Thoracic aorta (tissue), 2 donors: ENCODE measurements at regions not wholly inside any gene's neighbourhood (a gene's known extent, or its start where the extent isn't known, plus 50 kb on each side); places are given as distances from the start of the nearest gene placed in this dataset.
A peak's percentile ranks its signal among the peaks of the same experiment; 100 is the strongest.

ENCODE experiments used
- ATAC-seq: fragments of 150-250 bp; one replicate; pipeline ENCODE4 v1.8.0; 2017; ENCODE audit warnings: low read depth; ENCODE audit not compliant: insufficient number of reproducible peaks, low FRiP score
- DNase-seq: peaks from one replicate; pipeline ENCODE4 v3.0.0-alpha.2; 2020; ENCODE audit warnings: low spot score
- H3K27ac ChIP-seq, 2 donors: fragments of 200-600 bp; sonication (generic); 1 replicate in 1 of 2; 2 replicates in 1 of 2; pipeline ENCODE4 v1.5.1; 2016; ENCODE audit warnings: mild to moderate bottlenecking in 2 of 2, moderate library complexity in 2 of 2
- H3K27me3 ChIP-seq: fragments of 200-600 bp; sonication (generic); replicated peaks from 2 replicates; pipeline ENCODE4 v1.6.0; 2016; ENCODE audit warnings: mild to moderate bottlenecking; ENCODE audit not compliant: insufficient read depth
- H3K36me3 ChIP-seq: fragments of 200-600 bp; sonication (generic); one replicate; pipeline ENCODE4 v1.5.1; 2016
- H3K4me1 ChIP-seq, 2 donors: fragments of 200-600 bp; sonication (generic); 1 replicate in 1 of 2; 2 replicates in 1 of 2; pipeline versions ENCODE4 v1.5.1 to v1.6.0; 2016; ENCODE audit warnings: low read depth in 2 of 2, mild to moderate bottlenecking in 1 of 2; ENCODE audit not compliant: control insufficient read depth in 1 of 2
- H3K4me3 ChIP-seq: fragments of 200-600 bp; sonication (generic); 2 replicates; pipeline ENCODE4 v1.5.1; 2016; ENCODE audit warnings: mild to moderate bottlenecking
- H3K9me3 ChIP-seq: fragments of 200-600 bp; sonication (generic); 2 replicates; pipeline ENCODE4 v1.5.1; 2016
- TF ChIP-seq, protein P1 (sequence below): fragments of 200-600 bp; sonication (generic); IDR thresholded peaks from one replicate; pipeline ENCODE4 v1.5.1; 2019; ENCODE audit warnings: antibody characterized with exemption

- ATAC-seq (no peak), DNase-seq (no peak)
- Histone ChIP-seq H3K4me3 (no peak overlapping the region), H3K9me3 (no peaks in the 10 kb centered on the region), H3K27me3 (no peaks in the 10 kb centered on the region), H3K27ac (no peak overlapping the region), H3K36me3 (no peaks in the 10 kb centered on the region), H3K4me1 (peaks cover 42 to 68% of the 10 kb centered on the region in 2 donors)
- TF ChIP-seq, protein P1, sequence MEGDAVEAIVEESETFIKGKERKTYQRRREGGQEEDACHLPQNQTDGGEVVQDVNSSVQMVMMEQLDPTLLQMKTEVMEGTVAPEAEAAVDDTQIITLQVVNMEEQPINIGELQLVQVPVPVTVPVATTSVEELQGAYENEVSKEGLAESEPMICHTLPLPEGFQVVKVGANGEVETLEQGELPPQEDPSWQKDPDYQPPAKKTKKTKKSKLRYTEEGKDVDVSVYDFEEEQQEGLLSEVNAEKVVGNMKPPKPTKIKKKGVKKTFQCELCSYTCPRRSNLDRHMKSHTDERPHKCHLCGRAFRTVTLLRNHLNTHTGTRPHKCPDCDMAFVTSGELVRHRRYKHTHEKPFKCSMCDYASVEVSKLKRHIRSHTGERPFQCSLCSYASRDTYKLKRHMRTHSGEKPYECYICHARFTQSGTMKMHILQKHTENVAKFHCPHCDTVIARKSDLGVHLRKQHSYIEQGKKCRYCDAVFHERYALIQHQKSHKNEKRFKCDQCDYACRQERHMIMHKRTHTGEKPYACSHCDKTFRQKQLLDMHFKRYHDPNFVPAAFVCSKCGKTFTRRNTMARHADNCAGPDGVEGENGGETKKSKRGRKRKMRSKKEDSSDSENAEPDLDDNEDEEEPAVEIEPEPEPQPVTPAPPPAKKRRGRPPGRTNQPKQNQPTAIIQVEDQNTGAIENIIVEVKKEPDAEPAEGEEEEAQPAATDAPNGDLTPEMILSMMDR = no peak
Measured at GRCh38 chr17:77421630-77421972, 280.8 kb downstream of the SEC14L1 start.

DNA sequence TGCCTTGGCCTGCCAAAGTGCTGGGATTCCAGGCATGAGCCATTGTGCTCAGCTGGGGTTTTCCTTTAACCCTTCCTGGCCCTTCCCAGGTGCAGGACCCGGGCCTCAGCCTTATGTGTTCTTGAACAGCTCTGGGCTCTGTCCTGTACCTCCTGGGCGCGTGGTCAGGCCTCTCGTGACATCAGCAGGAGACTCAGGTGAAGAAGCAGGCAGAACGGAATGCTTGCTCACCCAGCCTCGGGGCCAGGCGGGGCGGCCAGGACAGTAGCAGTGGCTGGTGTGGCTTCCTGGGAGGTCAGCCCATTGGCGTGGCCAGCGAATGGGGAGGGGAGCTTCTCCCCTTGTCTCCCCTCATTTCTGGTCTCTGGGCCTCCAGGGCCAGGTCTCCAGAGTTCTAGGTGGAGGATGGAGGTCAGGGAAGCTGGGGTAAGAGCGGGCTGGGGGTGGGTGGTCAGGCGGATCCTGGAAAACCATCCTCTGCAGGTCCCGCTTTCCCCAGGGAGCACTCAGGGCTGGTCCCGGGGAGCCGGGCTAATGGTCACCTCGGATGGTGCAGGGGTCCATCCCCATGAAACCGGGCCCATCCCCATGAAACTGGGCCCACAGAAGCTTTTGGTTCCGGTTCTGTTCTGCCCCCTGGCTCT lies 281.5 kb downstream of the SEC14L1 start:
- H3K9me3 ChIP-seq = no peaks in the 10 kb centered on the region
- TF ChIP-seq, protein P1 = no peak
- H3K4me3 ChIP-seq = no peak overlapping the region
- no peak for DNase-seq
- H3K36me3 ChIP-seq = no peaks in the 10 kb centered on the region
- no peak overlapping the region for H3K27ac ChIP-seq
- no peak for ATAC-seq
- peaks cover 48 to 74% of the 10 kb centered on the region in 2 donors for H3K4me1 ChIP-seq
- no peaks in the 10 kb centered on the region for H3K27me3 ChIP-seq

DNA sequence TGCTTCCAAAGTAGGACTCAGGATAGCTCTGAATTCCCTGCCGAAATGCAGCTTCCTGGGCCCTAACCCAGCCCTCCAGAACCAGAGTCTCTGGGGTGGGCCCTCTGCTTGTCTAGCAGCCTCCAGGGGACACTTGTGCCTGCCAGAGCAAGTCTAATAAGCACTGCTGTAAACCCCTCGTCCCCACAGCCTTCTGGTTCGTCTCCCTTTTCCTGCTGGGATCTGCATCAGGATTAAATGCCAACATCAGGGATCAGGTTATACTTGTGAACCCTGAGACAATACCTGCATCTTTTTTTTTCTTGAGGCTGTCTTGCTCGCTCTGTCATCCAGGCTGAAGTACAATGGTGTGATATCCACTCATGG lies 282.0 kb downstream of the SEC14L1 start:
- Histone ChIP-seq H3K4me1 (peaks cover 53 to 79% of the 10 kb centered on the region in 2 donors), H3K27ac (peak overlapping the region in 1 of 2 donors; percentile 67), H3K27me3 (no peaks in the 10 kb centered on the region), H3K36me3 (no peaks in the 10 kb centered on the region), H3K4me3 (no peak overlapping the region), H3K9me3 (no peaks in the 10 kb centered on the region)
- ATAC-seq (no peak), DNase-seq (no peak)
- TF ChIP-seq, protein P1 = no peak

- H3K27ac ChIP-seq = peak overlapping the region; percentile 74 to 93
- H3K4me3 ChIP-seq = peak overlapping the region; percentile 19
Measured at GRCh38 chr17:77423589-77424451, 283.1 kb downstream of the SEC14L1 start.

More at GRCh38 chr17:77423589-77424451, 283.1 kb downstream of the SEC14L1 start:
- H3K9me3 ChIP-seq = no peaks in the 10 kb centered on the region
- H3K27me3 ChIP-seq = no peaks in the 10 kb centered on the region
- H3K4me1 ChIP-seq = peaks cover 62 to 90% of the 10 kb centered on the region in 2 donors
- ATAC-seq (peak; percentile 88), DNase-seq (peak; percentile 86)
- TF ChIP-seq, protein P1 = no peak
- no peaks in the 10 kb centered on the region for H3K36me3 ChIP-seq
